Lower lobe of right lung (tissue), 2 donors: ENCODE measurements at regions not wholly inside any gene's neighbourhood (a gene's known extent, or its start where the extent isn't known, plus 50 kb on each side); places are given as distances from the start of the nearest gene placed in this dataset.

Source experiments
- ATAC-seq, 2 donors: fragments of 200-7000 bp; cut with Tn5 transposase; one replicate each; pipeline ENCODE4 v1.9.1; 2020 to 2022; ENCODE audit warnings: mild to moderate bottlenecking in 2 of 2, moderate library complexity in 2 of 2
- DNase-seq: peaks from one replicate; pipeline ENCODE4 v3.0.0-alpha.2; 2020
- H3K27ac ChIP-seq: fragments of 200-600 bp; one replicate; pipeline ENCODE4 v1.8.0; 2022
- H3K27me3 ChIP-seq: fragments of 200-600 bp; one replicate; pipeline ENCODE4 v1.8.0; 2022; ENCODE audit warnings: low read depth
- H3K36me3 ChIP-seq: fragments of 200-600 bp; one replicate; pipeline ENCODE4 v1.8.0; 2022; ENCODE audit warnings: mild to moderate bottlenecking
- H3K4me1 ChIP-seq: fragments of 200-600 bp; one replicate; pipeline ENCODE4 v1.8.0; 2022
- H3K4me3 ChIP-seq: fragments of 200-600 bp; one replicate; pipeline ENCODE4 v1.8.0; 2022; ENCODE audit warnings: mild to moderate bottlenecking
- H3K9me3 ChIP-seq: fragments of 200-600 bp; one replicate; pipeline ENCODE4 v1.8.0; 2022
- CTCF ChIP-seq: fragments of 200-600 bp; IDR thresholded peaks from one replicate; pipeline ENCODE4 v1.8.0; 2022; ENCODE audit warnings: antibody characterized with exemption, mild to moderate bottlenecking
- intact Hi-C: fragments of 100-400 bp; cut with DNase I; formaldehyde crosslinking; loops from one replicate; pipeline ENCODE4 v1.11.0; 2022
- donor health status: DM: no; HTN: yes; CAD: no; lungs with severe emphysema.

GRCh38 chr5:167754501-167755021, 536.9 kb upstream of the WWC1 start:
- Histone ChIP-seq H3K27me3 (no peaks in the 10 kb centered on the region), H3K4me3 (no peak overlapping the region), H3K9me3 (no peaks in the 10 kb centered on the region), H3K27ac (no peak overlapping the region), H3K4me1 (no peaks in the 10 kb centered on the region), H3K36me3 (no peaks in the 10 kb centered on the region)
- no peak for TF ChIP-seq CTCF
- DNase-seq (no peak), ATAC-seq (no peak)
- intact Hi-C loops, result no loop called here

GRCh38 chr5:167755420-167755819, 536.0 kb upstream of the WWC1 start:
- intact Hi-C loops, result no loop called here
- DNase-seq, result no peak
- H3K4me1 ChIP-seq, result no peaks in the 10 kb centered on the region
- H3K27me3 ChIP-seq, result no peaks in the 10 kb centered on the region
- no peaks in the 10 kb centered on the region for H3K36me3 ChIP-seq
- no peak for TF ChIP-seq CTCF
- H3K4me3 ChIP-seq, result no peak overlapping the region
- H3K9me3 ChIP-seq, result no peaks in the 10 kb centered on the region
- no peak overlapping the region for H3K27ac ChIP-seq
- ATAC-seq, result no peak

DNA sequence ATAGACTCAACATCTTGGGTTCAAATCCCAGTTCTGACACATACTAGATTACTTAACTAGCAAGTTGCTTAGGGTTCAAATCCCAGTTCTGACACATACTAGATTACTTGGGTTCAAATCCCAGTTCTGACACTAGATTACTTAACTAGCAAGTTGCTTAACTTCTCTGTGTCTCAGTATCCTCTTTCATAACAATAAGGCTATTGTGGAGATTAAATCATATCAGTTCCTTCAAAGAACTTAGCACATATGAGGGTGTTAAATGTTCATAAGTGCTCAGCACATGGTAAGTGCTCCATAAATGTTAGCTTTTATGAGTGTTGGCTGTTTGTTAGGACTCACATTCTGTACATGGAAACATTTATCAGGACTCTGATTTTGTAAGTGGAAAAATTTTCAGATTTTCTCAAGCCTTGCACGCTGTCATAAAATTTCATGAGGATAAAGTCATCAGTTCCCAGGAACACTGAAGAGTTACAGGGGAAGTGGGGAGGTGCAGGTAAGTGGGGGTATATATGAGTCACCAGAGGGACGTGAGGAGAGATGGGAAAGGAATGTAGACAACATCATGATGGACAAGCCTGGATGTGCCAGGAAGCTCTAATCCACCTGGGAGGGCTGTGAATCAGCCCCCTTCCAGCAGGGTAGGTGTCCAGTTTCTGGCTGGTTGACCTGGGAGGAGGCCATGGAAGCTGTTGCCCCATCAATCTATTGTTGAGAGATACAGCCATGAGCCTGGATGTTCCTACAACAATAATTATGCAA, 532.2 kb upstream of the WWC1 start:
- DNase-seq (no peak), ATAC-seq (no peak)
- Histone ChIP-seq H3K27ac (no peak overlapping the region), H3K4me3 (no peak overlapping the region), H3K9me3 (no peaks in the 10 kb centered on the region), H3K4me1 (no peaks in the 10 kb centered on the region), H3K27me3 (no peaks in the 10 kb centered on the region), H3K36me3 (no peaks in the 10 kb centered on the region)
- intact Hi-C loops, result no loop called here
- no peak for TF ChIP-seq CTCF

GRCh38 chr5:167763772-167764171, 527.7 kb upstream of the WWC1 start:
- DNase-seq (no peak), ATAC-seq (no peak)
- Histone ChIP-seq H3K36me3 (no peaks in the 10 kb centered on the region), H3K27ac (no peak overlapping the region), H3K27me3 (no peaks in the 10 kb centered on the region), H3K4me3 (no peak overlapping the region), H3K4me1 (no peaks in the 10 kb centered on the region), H3K9me3 (no peaks in the 10 kb centered on the region)
- no peak for TF ChIP-seq CTCF
- intact Hi-C loops, result no loop called here

DNA sequence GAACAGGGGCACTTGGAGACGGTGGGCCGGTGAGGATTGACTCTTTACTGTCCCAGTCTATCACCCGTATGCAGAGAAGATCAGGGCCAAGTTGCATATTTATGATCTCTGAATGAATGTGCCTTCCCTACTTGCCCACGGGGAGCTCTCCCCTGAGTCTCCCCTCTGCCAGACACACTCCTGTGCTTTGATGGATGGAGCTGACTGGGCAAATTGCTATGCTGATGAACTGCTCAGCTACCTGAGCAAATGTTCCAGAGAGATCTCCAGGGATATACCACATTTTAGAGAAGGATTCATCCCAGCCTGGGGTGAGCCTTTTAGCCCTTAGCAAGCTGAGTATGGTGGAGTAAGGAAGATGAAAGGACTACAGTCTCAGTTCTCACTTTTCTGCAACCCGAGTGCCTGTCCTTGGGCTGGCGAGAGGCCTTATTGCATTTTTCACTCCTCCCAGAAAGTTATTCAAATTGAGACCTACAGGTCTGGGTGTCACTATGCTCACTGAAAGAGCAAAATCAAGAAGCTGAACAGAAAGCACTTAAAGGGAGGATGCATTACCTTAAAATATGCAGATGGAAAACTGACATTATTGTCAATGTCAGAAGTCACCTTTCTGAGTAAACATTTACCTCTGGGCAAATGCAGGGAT, 526.7 kb upstream of the WWC1 start:
- H3K36me3 ChIP-seq, result no peaks in the 10 kb centered on the region
- DNase-seq (no peak), ATAC-seq (no peak)
- H3K27me3 ChIP-seq, result no peaks in the 10 kb centered on the region
- TF ChIP-seq CTCF, result no peak
- H3K4me1 ChIP-seq, result no peaks in the 10 kb centered on the region
- no peak overlapping the region for H3K27ac ChIP-seq
- intact Hi-C loops, result no loop called here
- H3K4me3 ChIP-seq, result no peak overlapping the region
- no peaks in the 10 kb centered on the region for H3K9me3 ChIP-seq
